ENCODE measurements at regions not wholly inside any gene's neighbourhood (a gene's known extent, or its start where the extent isn't known, plus 50 kb on each side); places are given as distances from the start of the nearest gene placed in this dataset.

DNA sequence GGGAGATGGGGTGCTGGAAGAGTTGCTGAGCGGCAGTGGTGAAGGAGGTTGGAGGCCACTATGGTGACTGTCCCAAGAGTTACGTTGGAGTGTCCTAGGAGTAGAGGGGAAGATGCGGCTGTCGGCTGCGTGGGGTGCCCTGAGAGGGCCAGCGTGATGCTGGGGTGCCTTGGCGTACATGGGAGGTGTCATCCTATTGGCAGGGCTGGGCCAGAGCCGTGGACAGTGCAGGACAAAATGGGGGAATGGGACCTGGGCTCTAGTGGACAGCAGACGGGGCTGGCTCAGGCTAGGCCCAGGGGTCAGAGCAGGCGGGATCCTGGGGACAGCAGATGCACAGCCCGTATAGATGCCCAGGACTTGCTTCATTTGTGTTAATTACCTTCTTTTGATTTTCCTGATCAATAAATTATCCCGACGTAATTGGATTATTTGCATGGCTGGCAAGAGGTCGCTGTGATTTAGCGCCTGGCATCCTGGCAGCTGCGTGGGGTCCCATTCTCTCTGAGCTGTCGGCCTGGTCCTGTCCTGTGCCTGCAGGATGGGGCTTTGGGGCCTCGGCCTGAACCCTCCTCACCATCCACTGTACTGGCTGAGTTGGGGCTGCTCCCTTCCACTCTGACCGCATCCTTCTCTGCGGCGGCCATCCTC is 203.9 kb upstream of the C14orf180 start:
- no peak overlapping the region for H3K4me3 ChIP-seq (replicated peaks; ENCODE audit: low read depth, low read length)
- TF ChIP-seq, protein P1, sequence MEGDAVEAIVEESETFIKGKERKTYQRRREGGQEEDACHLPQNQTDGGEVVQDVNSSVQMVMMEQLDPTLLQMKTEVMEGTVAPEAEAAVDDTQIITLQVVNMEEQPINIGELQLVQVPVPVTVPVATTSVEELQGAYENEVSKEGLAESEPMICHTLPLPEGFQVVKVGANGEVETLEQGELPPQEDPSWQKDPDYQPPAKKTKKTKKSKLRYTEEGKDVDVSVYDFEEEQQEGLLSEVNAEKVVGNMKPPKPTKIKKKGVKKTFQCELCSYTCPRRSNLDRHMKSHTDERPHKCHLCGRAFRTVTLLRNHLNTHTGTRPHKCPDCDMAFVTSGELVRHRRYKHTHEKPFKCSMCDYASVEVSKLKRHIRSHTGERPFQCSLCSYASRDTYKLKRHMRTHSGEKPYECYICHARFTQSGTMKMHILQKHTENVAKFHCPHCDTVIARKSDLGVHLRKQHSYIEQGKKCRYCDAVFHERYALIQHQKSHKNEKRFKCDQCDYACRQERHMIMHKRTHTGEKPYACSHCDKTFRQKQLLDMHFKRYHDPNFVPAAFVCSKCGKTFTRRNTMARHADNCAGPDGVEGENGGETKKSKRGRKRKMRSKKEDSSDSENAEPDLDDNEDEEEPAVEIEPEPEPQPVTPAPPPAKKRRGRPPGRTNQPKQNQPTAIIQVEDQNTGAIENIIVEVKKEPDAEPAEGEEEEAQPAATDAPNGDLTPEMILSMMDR (IDR thresholded peaks at IDR 0.05; ENCODE audit: low read depth, low read length, missing control alignments) = no peak
- no peak for DNase-seq (ENCODE audit: extremely low read depth, low read depth)

DNA sequence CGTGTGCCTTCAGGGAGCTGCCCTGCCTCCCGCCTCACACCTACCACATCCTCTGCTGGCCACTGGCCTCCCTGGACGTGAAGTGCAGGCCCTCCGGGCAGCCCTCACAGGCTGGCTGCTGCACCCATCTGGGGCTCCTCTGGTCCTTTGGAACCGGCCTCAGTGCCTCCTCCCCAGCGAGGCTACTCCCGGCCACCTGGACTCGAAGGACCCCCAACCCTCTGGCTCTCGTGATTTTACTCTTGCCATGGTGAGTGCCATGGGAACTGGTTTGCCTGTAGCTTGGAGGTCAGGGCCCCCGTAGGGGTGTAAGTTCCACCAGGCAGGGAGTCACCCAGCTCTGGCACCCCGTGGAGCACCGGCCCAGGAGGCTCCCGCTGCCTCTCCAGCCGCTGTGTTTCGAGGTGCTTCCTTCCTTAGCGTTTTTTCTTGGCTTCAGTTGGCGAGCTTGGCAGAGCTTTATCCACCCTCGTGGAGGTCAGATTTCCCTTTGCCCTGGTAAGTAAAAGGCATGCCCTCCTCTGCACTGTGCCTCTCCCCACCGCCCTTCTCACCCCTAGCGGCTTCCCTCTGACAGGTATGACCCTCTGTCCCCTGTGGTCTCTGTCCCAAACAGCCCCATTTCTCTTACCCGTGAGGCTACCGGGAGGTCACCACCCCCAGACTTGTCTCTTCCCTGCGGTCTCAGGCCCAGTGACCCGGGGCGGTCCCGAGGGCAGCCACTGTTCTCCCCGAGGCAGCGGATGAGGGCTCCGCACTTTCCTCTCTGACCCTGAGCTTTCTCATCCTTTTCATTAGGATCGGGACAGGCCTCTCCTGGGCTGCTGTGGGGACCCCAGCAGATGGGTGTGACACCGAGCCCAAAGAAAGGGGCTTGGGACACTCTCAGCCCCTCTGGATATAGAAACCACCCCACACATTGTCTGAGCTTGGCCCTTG is 203.1 kb upstream of the C14orf180 start:
- no peak for DNase-seq (ENCODE audit: extremely low read depth, low read depth)
- no peak overlapping the region for H3K4me3 ChIP-seq (replicated peaks; ENCODE audit: low read depth, low read length)
- TF ChIP-seq, protein P1 (IDR thresholded peaks at IDR 0.05; ENCODE audit: low read depth, low read length, missing control alignments) = no peak

DNA sequence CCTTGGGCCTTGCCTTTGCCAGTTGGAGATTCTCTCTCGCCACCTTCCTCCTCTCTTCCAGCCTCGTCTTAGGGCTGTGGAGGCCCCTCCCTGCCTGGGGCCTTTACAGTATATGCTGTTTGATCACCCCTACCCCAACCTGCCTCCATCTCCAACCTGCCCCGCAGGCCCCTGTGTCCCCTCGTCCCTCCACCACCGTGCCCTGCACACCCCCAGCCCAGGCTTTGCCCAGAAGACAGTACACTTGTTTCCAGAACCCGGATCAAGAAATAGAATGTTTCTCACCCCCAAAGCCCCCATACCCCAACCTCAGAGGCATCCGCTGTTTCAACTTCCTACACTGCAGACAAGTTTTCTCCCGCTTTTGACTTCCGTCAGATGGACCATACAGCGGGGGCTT is 202.3 kb upstream of the C14orf180 start:
- H3K4me3 ChIP-seq (replicated peaks; ENCODE audit: low read depth, low read length) = no peak overlapping the region
- TF ChIP-seq, protein P1 (IDR thresholded peaks at IDR 0.05; ENCODE audit: low read depth, low read length, missing control alignments) = no peak
- no peak for DNase-seq (ENCODE audit: extremely low read depth, low read depth)

DNA sequence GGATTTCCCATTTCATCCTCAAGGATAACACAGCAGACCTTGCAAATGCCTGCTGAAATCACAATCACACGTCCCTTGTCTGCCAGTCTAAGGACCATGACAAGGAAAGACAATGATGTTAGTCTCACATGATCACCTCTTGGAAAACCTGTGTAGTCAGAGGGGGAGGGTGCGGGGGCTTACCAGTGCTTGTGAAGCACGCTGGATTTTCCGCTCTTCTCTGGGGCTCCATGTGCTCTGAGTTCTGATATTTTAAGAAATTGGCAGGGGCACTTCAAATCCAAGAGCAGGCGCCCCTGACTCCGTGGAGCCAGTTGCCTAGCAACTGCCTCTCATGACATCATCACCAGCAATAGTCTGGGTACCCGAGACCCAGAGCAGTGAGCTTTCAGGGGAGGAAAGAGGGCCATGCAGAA is 200.9 kb upstream of the C14orf180 start:
- TF ChIP-seq, protein P1 (IDR thresholded peaks at IDR 0.05; ENCODE audit: low read depth, low read length, missing control alignments) = no peak
- H3K4me3 ChIP-seq (replicated peaks; ENCODE audit: low read depth, low read length) = no peak overlapping the region
- DNase-seq (ENCODE audit: extremely low read depth, low read depth) = no peak

DNA sequence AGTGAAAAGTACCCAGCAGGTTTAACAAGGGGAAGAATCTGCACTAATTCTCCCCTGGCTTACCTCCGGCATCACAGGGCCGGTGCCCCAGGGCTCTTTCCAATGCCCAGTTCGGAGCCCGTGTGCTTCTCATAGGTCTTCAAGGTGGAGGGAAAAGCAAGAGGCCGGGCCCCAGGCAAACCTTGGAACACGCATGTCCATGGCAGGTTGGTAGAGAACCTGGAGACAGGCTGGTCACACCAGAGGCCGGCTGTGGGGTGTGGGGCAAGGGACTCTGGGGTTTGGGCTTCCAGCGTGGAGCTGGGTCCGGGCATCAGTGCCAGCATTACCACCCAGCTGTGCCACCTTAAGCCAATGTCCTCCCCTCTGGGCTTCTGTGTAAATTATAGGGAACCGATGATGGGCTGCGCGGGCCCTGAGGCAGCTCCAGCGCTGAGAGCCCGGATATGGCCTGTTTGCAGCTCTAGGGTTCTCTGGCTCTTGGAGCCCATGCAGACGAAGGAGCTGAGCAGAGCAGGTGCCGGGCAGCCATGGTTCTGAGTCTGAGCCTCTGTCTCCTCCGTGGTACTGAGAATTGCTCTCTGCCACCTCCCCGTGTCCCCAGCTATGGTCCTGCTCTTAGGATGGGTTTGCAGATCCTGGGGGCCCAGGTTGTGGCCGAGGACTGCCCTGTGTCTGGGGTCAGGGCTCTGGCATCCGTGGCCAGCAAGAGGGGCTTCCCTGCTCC is 197.0 kb upstream of the C14orf180 start:
- TF ChIP-seq, protein P1 (IDR thresholded peaks at IDR 0.05; ENCODE audit: low read depth, low read length, missing control alignments) = no peak
- no peak overlapping the region for H3K4me3 ChIP-seq (replicated peaks; ENCODE audit: low read depth, low read length)
- DNase-seq (ENCODE audit: extremely low read depth, low read depth) = no peak

DNA sequence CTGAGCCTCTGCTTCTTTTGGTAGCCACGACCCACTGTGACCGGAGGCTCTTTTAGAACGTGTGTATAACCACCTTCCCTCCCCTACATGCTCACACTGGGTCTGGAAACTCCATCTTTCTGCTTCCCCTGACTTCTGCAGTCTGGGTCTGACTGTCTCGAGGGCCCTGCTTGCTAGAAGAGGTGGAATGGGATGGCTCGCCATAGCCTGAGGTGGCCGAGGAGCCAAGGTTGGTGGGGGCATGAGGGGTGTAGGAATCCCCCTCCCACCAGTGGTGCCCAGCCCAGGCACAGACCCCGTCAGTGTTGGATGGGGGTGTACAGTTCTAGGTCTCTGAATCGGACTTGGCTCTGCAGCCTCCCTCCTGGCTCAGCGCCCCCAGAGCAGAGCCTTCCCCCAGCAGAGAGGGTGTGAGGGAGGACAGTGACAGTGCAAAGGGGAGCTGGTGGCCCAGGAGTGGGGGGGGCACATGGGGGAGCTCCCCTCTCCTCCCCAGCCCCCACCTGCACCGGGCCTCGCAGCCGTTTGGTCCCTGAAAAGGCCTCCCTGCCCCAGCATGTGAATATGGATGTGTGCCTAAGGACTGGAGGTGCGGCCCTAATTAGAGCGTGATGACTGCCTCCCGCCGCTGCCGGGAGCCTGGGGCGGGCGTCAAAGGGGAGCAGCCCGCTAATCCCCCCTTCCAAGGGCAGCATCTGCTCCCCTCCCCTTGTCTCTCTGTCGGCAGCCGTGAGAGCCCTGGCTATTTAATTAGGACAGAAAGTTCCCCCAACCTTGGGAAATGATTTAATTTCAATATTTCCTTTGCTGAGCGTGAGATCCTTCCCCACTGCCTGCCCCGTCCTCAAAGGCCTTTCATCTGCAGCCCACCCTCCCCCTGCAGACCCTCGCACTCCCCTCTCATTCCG is 196.2 kb upstream of the C14orf180 start:
- DNase-seq (ENCODE audit: extremely low read depth, low read depth) = no peak
- TF ChIP-seq, protein P1 (IDR thresholded peaks at IDR 0.05; ENCODE audit: low read depth, low read length, missing control alignments) = no peak
- H3K4me3 ChIP-seq (replicated peaks; ENCODE audit: low read depth, low read length) = no peak overlapping the region
